HUES48 (cell line): ENCODE measurements at regions not wholly inside any gene's neighbourhood (a gene's known extent, or its start where the extent isn't known, plus 50 kb on each side); places are given as distances from the start of the nearest gene placed in this dataset.

Experiments
- H3K27ac ChIP-seq: one replicate; pipeline ENCODE4 v1.7.0; 2013; ENCODE audit warnings: low read depth, low read length, inconsistent platforms
- H3K27me3 ChIP-seq: 2 replicates; pipeline ENCODE4 v1.6.1; 2013; ENCODE audit warnings: mild to moderate bottlenecking, low read length; ENCODE audit not compliant: control insufficient read depth, insufficient read depth
- H3K36me3 ChIP-seq: 2 replicates; pipeline ENCODE4 v1.6.1; 2013; ENCODE audit warnings: low read length; ENCODE audit not compliant: control insufficient read depth, insufficient read depth
- H3K4me1 ChIP-seq: 2 replicates; pipeline ENCODE4 v1.6.1; 2013; ENCODE audit warnings: mild to moderate bottlenecking, low read length; ENCODE audit not compliant: control insufficient read depth, insufficient read depth
- H3K4me3 ChIP-seq: 2 replicates; pipeline ENCODE4 v1.5.1; 2013; ENCODE audit warnings: mild to moderate bottlenecking, low read depth, low read length
- H3K9ac ChIP-seq: 2 replicates; pipeline ENCODE4 v1.6.1; 2013; ENCODE audit warnings: mild to moderate bottlenecking, low read depth, low read length, moderate library complexity
- H3K9me3 ChIP-seq: 2 replicates; pipeline ENCODE4 v1.6.1; 2013; ENCODE audit warnings: low read length; ENCODE audit not compliant: control insufficient read depth, insufficient read depth

GRCh38 chr13:72530471-72530870, 197.0 kb downstream of the MZT1 start:
- Histone ChIP-seq H3K4me3 (no peak overlapping the region), H3K27me3 (no peaks in the 10 kb centered on the region), H3K36me3 (no peaks in the 10 kb centered on the region), H3K9ac (no peak overlapping the region), H3K4me1 (peaks cover 26% of the 10 kb centered on the region), H3K27ac (no peak overlapping the region), H3K9me3 (no peaks in the 10 kb centered on the region)

- Histone ChIP-seq H3K27ac (no peak overlapping the region), H3K4me1 (peaks cover 23% of the 10 kb centered on the region), H3K27me3 (no peaks in the 10 kb centered on the region), H3K9me3 (no peaks in the 10 kb centered on the region), H3K9ac (no peak overlapping the region), H3K4me3 (no peak overlapping the region), H3K36me3 (no peaks in the 10 kb centered on the region)
These were observed 200.1 kb downstream of the MZT1 start for GRCh38 chr13:72527333-72527732.

GRCh38 chr13:72523593-72523992, 203.8 kb downstream of the MZT1 start:
- H3K27me3 ChIP-seq: no peaks in the 10 kb centered on the region
- peaks cover 23% of the 10 kb centered on the region for H3K4me1 ChIP-seq
- H3K4me3 ChIP-seq: no peak overlapping the region
- H3K27ac ChIP-seq: no peak overlapping the region
- no peaks in the 10 kb centered on the region for H3K36me3 ChIP-seq
- no peaks in the 10 kb centered on the region for H3K9me3 ChIP-seq
- H3K9ac ChIP-seq: no peak overlapping the region

- no peak overlapping the region for H3K9ac ChIP-seq
- no peak overlapping the region for H3K27ac ChIP-seq
- H3K4me3 ChIP-seq: no peak overlapping the region
- peaks cover 17% of the 10 kb centered on the region for H3K4me1 ChIP-seq
- no peaks in the 10 kb centered on the region for H3K36me3 ChIP-seq
- H3K9me3 ChIP-seq: no peaks in the 10 kb centered on the region
- no peaks in the 10 kb centered on the region for H3K27me3 ChIP-seq
These were observed 204.4 kb downstream of the MZT1 start for GRCh38 chr13:72523049-72523448.

GRCh38 chr13:72521940-72522661, 205.3 kb downstream of the MZT1 start:
- H3K27ac ChIP-seq: no peak overlapping the region
- no peaks in the 10 kb centered on the region for H3K27me3 ChIP-seq
- H3K9me3 ChIP-seq: no peaks in the 10 kb centered on the region
- no peak overlapping the region for H3K9ac ChIP-seq
- peaks cover 9% of the 10 kb centered on the region; the same call in 1 of the 2 replicates for H3K4me1 ChIP-seq
- no peak overlapping the region for H3K4me3 ChIP-seq
- no peaks in the 10 kb centered on the region for H3K36me3 ChIP-seq

- H3K27ac ChIP-seq: no peak overlapping the region
- no peaks in the 10 kb centered on the region for H3K4me1 ChIP-seq
These were observed 213.3 kb downstream of the MZT1 start for GRCh38 chr13:72514146-72514545.

GRCh38 chr13:72508392-72508791, 219.0 kb downstream of the MZT1 start:
- H3K27me3 ChIP-seq: no peaks in the 10 kb centered on the region
- H3K9me3 ChIP-seq: no peaks in the 10 kb centered on the region
- H3K4me1 ChIP-seq: no peaks in the 10 kb centered on the region
- H3K36me3 ChIP-seq: no peaks in the 10 kb centered on the region
- H3K9ac ChIP-seq: no peak overlapping the region
- no peak overlapping the region for H3K27ac ChIP-seq
- no peak overlapping the region for H3K4me3 ChIP-seq

More at GRCh38 chr13:72514146-72514545, 213.3 kb downstream of the MZT1 start:
- no peaks in the 10 kb centered on the region for H3K27me3 ChIP-seq
- no peak overlapping the region for H3K4me3 ChIP-seq
- H3K9ac ChIP-seq: no peak overlapping the region
- H3K9me3 ChIP-seq: no peaks in the 10 kb centered on the region
- no peaks in the 10 kb centered on the region for H3K36me3 ChIP-seq

- no peak overlapping the region for H3K4me3 ChIP-seq
- no peaks in the 10 kb centered on the region for H3K4me1 ChIP-seq
- H3K9me3 ChIP-seq: no peaks in the 10 kb centered on the region
- H3K36me3 ChIP-seq: no peaks in the 10 kb centered on the region
- H3K27me3 ChIP-seq: no peaks in the 10 kb centered on the region
- no peak overlapping the region for H3K27ac ChIP-seq
- H3K9ac ChIP-seq: no peak overlapping the region
These were observed 219.8 kb downstream of the MZT1 start for GRCh38 chr13:72507416-72508199.

- Histone ChIP-seq H3K27me3 (no peaks in the 10 kb centered on the region), H3K36me3 (no peaks in the 10 kb centered on the region), H3K4me3 (no peak overlapping the region), H3K27ac (no peak overlapping the region), H3K9ac (no peak overlapping the region), H3K4me1 (no peaks in the 10 kb centered on the region), H3K9me3 (no peaks in the 10 kb centered on the region)
These were observed 220.7 kb downstream of the MZT1 start for GRCh38 chr13:72506706-72507105.

GRCh38 chr13:72505376-72505775, 222.1 kb downstream of the MZT1 start:
- Histone ChIP-seq H3K9me3 (no peaks in the 10 kb centered on the region), H3K27ac (no peak overlapping the region), H3K27me3 (no peaks in the 10 kb centered on the region), H3K4me3 (no peak overlapping the region), H3K36me3 (no peaks in the 10 kb centered on the region), H3K4me1 (no peaks in the 10 kb centered on the region), H3K9ac (no peak overlapping the region)

- H3K4me3 ChIP-seq: no peak overlapping the region
- no peaks in the 10 kb centered on the region for H3K4me1 ChIP-seq
- no peaks in the 10 kb centered on the region for H3K36me3 ChIP-seq
- H3K9me3 ChIP-seq: no peaks in the 10 kb centered on the region
- H3K9ac ChIP-seq: no peak overlapping the region
- no peak overlapping the region for H3K27ac ChIP-seq
- no peaks in the 10 kb centered on the region for H3K27me3 ChIP-seq
These were observed 223.1 kb downstream of the MZT1 start for GRCh38 chr13:72504131-72504841.
